Kidney glomerular epithelial cell (primary cell): ENCODE measurements at regions not wholly inside any gene's neighbourhood (a gene's known extent, or its start where the extent isn't known, plus 50 kb on each side); places are given as distances from the start of the nearest gene placed in this dataset.

Source experiments
- DNase-seq: peaks from one replicate; lab custom pipeline; 2025; lab: John Stamatoyannopoulos, UW

DNA sequence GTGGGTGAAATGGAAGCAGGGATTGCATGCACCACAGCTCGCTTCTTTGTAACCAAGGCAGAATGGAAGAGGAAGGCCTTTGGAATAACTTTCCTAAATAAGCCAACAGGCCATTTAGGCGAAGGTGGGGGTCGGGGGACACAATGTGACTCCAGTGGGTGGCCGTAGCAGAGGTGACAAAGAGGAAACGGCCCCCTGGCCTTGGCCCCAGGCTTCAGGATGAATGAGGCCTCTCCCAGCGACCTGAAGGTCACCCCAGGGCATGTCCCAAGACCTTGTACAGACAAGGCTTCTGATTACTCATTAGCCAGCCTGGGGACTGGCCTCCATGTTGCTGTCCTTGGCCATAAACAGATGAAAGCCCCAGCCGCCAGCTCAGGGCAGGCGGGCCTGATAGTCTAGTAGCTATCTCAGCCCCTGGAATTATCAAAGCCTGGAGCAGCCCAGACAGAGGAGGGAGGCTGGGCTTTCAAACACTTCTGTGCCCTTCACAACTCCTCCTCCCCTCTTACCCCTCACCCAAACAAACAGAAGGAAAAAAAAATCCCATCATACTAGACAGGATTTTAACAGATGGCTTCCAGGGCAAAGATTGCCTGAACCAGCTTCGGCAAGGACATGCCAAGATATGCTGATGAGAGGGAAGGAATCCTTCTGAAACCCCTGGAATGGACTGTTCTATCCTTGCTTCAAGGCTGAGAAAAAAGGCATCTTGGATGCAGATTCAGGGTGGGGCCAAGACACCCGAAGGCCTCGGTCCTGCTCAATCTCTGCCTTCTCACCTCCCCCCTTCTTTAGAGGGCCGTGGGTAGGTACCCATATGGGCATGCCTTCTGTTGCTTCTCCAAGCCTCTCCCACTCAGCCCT lies 142.3 kb upstream of the PARP11 start:
- DNase-seq = no peak

DNA sequence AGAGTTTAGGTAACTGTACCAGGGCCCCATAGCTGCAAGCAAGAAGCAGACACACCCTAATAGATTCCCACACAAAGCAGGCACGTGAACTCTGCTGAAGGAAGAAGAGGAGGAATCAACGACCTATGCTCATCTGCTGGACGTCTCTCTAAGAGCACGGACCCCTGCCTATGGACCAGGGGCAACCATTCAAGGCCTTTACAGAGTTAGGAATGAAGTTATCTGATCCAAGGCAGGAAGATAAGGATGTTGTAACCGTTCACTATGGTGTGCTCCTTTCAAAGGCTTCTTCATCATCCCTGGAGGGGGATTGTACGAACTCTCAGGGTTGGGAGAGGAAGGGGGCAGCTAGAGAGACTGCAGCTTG lies 141.6 kb upstream of the PARP11 start:
- DNase-seq = no peak

DNA sequence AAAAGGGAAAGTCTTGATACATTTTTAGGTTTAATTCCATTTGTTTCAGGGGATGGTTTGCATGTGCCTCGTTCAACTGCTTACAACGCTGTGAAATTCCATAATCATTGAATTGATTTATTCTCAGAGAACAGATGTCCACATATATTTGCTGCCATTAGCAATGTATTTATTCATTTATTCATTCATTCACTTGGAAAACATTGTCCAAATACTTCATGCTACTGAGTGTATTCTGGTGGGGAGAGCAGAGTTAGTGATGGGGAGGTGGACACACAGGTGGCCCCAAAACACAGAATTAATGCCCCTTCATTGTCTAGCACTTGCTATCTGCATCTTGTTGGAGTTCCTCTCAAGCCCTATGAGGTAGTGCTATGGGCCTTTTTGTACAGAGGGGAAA lies 141.2 kb upstream of the PARP11 start:
- DNase-seq = no peak

DNA sequence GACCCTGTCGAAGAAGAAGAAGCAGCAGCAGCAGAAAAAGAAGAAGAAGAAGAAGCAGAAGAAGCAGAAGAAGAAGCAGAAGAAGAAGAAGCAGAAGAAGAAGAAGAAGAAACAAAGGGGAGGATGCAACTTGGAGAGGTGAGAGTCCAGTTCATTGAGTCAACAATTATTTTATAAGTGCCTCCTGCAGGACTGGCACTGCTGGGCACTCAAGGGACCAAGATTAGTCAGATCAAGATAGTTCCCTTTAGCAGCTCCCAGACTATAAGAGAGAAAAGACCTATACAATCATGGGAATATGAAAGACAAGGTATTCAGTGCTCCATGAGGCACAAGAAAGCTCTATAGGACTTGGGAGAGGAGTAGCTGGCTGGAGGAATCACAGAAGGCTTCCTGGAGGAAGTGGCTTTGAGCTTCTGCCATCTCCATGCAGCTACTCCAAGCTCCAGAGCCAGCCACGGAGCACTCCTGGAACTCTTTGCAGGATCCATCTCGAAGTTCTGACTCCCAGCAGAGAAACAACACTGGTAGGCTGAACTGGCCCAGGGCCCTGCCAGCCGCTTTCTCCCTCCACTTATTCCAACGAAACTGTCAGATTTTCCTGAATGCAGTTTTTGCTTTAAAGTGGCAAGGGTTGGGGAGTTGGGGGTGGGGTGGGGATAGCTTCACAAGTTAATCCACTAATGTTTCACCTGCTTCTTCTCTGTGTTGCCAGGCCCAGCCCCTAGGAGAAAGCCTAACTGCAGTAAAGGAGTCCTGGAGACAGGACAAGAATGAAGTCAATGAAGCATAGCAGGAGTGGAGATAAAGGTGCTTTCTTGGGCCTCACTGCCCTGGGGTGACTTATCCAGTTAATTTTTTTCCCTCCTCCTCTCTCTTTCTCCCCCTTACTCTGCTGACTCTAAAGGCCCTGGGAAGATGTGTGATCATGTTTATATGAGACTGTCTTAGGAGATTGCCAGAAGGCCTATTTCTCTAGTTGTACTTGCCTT lies 140.1 kb upstream of the PARP11 start:
- peak; percentile 95 for DNase-seq

DNA sequence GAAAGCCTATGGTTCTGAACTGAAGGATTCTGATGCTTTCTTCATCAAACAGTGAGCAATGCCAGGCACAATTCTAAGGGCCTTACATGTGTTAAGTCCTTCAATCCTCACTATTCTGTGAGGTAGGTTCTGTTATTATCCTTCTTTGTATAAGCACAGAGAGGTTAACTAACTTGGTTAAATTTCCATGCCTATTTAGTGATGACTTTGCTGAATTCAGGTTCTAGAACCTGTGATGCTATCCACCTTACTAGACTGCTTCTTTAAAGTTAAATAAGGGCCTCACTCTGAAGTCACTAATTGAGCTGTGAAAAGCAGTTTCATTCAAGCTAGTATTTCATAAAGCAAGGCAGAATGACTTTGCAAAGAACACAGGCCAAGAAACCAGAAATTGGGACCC lies 138.9 kb upstream of the PARP11 start:
- no peak for DNase-seq

DNA sequence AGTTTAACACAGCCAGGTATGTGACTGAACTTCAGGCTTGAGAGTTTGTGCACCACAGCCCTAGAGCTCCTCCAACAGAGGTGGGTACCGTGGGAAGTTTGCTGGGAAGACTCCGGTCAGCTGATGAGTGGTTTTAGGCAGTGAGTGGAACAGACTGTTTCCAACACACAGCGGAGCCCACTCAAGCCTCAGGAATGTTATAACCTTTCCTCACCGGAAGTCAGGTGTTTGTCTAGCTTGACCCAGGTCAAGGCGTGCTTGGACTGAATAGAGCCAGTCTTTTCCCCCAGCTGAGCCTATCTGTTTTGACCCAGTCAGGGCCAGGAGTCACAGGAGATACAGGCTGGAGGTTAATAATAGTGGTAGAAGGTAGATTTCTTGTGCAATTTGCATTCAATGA lies 138.4 kb upstream of the PARP11 start:
- DNase-seq = peak; percentile 93

DNA sequence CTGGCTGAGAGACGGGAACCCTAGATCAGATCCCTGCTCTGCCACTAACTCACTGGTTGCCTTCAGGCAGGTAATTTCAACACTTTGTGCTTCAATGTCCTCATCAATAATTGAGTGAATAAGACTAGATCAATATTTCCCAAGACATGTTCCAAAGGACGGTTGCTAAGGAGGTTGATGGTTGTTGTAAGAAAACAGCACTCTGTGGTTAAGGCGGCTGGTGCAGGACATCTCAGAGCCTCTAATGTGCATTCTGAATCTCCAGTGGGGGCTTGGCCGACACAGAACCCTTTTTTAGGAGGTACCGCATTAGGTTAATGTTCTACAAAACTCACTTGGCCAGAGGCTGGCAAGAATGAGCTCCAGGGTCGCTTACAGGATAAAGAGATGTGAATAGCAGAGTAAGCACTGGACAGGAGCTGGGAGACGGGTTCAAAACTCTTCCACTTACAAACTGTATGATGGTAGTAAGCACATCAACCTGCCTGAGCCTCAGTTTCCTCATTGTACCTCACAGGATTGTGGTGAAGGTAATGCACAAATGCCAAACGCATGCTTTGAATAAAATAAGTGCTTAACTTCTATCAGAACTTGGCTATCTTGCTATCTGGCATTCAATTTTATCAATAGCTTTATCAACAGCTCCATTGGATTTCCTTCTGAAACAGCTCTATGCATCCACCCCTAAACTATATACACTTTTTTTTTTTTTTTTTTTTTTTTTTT lies 136.9 kb upstream of the PARP11 start:
- peak; percentile 17 for DNase-seq

DNA sequence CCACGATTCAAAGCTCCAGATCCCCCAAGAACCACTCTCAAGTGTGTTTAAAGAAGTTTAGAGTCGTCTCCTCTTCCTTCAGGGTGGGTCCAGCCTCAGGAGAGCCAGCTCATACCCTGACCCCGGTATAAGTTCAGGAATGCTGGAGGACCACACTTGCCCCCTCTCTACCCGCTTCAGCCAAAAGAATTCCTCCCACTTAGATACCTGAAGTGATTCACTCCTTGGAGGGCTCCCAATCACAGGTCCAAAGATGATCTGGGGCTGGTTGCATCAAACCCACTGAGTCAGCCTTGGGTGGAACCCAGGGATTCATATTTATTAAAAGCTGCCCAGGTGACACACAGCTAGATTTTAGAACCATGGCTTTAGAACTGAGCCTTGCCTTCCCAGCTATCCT lies 133.5 kb upstream of the PARP11 start:
- peak; percentile 68 for DNase-seq

DNA sequence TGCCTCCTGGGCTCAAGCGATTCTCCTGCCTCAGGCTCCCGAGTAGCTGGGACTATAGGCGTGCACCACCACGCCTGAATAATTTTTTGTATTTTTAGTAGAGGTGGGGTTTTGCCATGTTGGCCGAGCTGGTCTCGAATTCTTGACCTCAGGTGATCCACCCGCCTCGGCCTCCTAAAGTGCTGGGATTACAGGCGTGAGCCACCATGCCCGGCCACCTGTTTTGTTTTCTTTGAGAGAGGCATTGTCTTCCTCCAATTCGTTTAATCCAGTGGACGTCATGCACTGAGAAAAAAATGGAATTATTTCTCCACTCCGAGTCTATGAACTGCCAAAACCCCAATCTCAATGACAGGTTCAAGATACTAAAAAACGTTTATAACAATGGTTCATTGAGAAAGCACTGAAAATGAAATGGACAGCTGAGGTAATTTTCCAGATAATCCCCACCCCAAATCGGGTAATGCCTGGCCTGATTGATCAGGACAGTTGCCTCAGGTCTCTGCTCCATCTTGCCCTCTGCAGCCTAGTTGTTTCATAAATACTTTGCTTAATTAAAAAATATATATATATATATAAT lies 132.7 kb upstream of the PARP11 start:
- DNase-seq = no peak

DNA sequence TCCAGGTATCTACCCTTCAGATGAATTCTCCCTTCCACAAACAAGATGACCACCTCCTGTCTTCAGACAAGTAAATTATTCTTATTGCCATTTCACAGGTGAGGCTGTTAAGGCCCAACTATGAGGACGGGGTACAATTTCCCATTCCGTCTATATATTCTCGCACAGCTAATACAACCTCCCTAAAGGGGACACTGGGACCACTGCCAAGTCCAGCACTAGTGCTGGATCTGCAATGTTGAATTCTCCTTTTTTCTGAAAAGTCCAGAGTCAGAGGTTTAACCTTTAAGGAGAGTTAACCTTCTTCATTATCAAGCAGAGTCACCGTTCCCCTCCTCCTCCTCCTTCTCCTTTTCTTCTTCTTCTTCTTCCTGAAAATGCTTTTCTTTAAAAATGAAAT lies 130.4 kb upstream of the PARP11 start:
- no peak for DNase-seq

DNA sequence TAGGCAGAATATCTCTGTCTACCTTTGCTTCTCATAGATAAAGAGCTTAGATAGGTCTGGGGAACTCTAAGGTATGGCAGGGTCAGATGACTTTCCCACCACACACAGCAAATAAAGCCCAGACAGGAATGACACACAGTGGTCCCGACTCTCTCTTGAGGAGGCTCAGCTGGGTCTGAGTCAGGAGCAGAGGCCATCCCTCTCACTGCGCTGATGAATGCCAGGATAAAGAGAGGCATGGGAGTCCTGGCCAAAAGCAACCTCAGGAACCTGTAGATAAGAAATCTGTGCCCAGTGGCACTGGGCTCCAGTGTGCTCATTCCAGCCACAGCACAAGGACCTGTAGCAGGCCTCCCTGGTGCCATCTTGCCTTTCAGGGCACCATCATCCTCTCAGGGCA lies 129.4 kb upstream of the PARP11 start:
- DNase-seq = no peak

DNA sequence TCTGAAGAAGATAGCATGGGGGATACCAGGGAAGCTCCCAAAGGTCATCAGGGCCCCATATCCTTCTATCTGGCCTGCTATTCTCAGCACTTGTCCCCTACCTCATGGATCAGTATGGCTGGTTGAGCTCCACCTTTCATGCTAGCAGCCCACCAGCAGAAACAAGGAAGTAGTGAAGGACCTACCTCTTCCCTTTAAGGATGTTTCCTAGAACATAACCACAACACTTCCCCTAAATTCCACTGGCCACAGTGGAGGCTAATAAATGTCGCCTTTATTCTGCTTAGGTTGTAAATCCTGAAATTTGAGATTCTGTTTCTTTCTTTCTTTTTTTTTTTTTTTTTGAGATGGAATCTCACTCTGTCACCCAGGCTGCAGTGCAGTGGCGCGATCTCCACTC lies 128.6 kb upstream of the PARP11 start:
- no peak for DNase-seq

DNA sequence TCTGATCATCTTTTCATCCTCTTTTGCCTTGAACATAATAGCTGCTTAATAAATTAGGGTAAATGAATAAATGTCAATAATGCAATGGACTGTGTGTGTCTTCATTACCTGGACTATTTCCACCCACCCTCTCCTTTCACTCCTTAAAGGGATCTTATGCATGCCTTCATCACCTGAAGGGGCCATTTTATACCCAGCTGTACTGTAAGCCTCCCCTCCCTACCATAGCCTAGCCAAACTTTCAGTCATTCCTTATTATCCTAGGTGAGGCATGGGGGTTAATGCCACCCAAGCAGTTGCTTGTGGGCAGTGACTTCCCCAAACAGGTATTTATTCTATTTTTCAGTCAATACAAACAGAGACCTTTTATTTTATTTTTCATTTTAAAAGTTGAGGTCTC lies 127.8 kb upstream of the PARP11 start:
- DNase-seq = no peak

DNA sequence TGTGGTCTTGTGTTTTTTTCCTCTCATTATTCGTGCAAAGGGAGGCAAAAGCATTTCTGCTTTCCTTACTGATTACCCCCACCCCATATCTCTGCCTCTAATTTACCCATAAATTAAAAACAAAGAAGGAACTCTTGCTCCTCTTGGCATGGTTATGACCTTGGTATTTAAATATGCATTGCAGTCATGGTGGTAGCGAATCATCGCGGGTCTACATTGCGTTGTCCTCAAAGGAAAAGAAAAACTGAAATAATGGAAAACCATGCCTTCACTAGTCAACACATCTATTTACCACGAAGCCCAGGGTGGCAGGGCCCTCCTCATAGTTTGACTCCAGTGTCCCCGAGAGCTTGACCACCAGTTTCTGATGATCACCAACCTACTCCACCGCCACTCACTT lies 126.7 kb upstream of the PARP11 start:
- DNase-seq = no peak

DNA sequence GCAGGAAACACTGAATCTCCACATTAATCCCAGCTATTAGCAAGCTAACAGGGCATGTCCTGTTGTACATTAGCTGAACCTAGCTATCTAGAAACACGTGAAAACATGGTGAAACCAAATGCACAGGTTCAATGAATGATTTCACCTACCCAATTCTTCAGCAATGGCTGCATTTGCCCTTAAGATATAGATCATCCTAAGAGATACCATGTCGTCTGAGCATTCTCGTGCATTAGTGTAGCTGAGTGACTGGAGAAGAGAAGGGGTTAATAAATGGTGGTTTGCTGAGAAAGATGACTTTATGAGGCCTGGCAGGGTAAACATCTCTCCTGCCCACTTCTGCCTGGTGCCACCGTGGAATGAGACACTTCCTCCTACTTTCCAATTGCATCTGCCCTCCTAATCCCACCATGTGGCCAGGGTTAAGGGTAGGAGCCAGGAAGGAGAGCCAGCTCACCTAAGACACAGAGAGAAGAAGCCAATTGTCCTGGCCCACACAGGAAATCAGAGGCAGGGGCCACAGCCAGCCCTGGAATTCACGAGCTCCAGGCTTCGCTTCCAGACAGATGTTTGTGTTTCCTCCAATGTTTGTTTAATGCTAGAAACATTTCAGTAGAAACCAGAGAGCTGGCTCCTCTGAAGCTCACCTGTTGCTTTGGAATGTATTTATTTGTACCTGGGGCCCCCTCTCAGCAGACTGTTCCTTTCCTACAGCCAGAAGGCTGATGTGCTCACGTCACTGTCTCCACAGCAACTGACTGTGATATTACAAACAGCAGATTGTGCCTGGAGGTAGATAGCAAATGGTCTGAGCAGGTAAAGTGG lies 126.0 kb upstream of the PARP11 start:
- peak; percentile 48 for DNase-seq

DNA sequence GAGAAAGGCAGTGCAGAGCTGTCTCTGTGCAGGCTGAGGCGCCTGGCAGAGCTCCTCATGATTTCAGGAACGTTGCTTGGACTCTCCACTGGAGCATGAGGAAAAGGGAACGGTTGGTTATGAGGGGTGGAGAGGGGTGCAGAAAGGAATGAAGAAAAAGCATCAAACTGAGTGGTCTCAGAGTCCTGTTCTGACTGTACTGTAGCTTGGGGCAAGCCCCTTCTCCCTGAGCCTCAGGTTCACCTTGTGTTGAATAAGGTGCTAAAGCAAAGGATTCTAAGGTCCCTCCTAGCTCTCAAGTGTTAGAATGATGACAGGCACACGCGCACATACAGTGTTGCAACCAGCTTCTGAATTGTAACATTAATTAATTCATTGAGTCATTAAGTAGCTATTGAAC lies 125.2 kb upstream of the PARP11 start:
- DNase-seq = no peak

DNA sequence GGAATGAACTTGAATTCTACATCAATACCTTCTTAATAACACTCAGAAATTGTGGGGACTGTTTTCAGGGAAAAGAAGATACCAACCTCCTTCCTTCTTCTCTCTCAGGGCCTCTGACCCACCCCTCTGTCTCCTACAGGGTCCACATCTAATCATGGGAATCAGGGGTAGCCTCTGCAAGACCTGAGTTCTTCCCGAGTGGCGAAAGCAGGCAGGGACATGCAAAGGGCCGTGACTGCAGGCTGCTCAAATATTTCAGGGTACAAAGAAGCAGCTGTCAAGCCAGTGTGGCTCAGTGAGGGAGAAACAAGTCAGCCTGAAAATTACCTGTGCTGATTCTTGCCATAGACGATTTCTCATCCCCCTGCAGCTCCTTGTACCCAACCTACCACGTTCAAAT lies 123.1 kb upstream of the PARP11 start:
- no peak for DNase-seq

DNA sequence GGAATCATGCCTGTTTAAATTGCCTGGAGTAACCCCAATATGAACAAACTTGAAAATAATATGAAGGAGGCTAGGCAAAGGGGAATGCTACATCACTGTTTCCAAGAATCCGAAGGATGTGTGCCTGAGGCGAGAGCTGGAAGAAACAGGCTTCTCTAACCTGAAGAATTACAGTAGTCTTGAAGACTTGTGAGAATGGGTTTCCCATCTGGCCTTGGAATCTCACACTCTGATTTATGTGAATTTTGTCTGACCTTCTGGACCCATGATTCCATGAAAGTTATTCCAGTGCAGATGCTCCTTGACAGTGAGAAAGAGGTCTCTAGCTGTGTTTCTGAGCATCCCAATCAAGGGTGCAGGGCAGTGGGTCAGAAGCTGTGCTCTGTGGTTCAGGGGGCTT lies 122.1 kb upstream of the PARP11 start:
- no peak for DNase-seq

DNA sequence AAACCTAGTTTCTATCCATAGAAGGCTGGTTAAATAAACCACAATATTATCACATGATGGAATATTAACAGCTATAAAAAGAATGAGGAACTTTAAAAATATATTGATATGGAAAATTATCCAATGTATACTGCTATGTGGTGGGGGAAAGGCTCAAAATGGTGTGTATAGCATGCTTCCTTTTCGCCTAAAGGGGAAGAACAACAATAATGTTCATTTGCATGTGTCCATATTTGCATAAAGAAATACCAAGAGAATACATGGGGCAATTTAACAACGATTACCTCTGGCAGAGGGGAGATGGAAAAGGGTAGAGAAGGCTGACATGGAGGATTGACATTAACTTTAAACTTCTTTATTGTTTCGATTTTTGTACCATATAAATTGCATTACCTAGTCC lies 121.3 kb upstream of the PARP11 start:
- no peak for DNase-seq

DNA sequence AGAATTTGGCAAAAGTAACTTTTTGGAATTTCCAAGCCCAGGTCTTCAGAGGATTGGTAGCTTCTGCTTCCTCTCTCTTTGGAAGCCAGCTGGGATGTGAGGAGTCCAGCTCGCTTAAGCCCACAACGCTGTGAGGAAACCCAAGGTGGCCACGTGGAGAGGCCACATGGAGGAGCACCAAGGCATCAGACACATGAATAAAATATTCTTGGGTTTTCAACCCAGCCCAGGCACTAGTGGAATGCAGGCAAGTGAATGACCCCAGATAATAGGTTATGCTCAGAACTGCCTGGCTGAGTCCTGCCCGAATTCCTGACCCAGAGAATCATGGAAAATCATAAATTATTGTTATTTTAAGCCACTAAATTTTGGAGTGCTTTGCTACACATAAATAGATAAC lies 119.7 kb upstream of the PARP11 start:
- no peak for DNase-seq
